Heart left ventricle (tissue), 13 donors: ENCODE measurements at regions not wholly inside any gene's neighbourhood (a gene's known extent, or its start where the extent isn't known, plus 50 kb on each side); places are given as distances from the start of the nearest gene placed in this dataset.

Source experiments
- CTCF ChIP-seq, 12 donors: fragments of 200-600 bp; sonication (generic) in 4 of 12; IDR thresholded peaks; one replicate each; pipeline versions ENCODE4 v1.5.0 to v1.8.0; 2018 to 2022; ENCODE audit warnings: antibody characterized with exemption in 12 of 12, mild to moderate bottlenecking in 5 of 12
- POLR2A ChIP-seq, 2 donors: fragments of 450-650 bp; IDR thresholded peaks; one replicate each; pipeline ENCODE4 v1.6.1; 2017; ENCODE audit warnings: antibody characterized with exemption in 2 of 2, mild to moderate bottlenecking in 2 of 2, moderate library complexity in 2 of 2
- donor health status: ischemic (EF 13 %, LVEDD 7.1; RV severe dilation, severe dysfunction).
- donor health status: DM: no; HTN: yes; CAD: no.
- donor health status: DM: no; HTN: no; CAD: no.
- donor health status: ischemic (EF 25% LVEDD 6.9; RV normal size, moderate dysfunction).
- donor health status: ischemic (EF 25% LVEDD 5.7; RV mildly dilated, moderate dysfunction).
- donor health status: ischemic (EF 35%, LVEDD 5.7; RV mildly dilated, moderate dysfunction).
- donor health status: nonischemic (EF 11% LVEDD 7.7; RV severe dilation, severe dysfunction).
- donor health status: DM: yes; HTN: yes; CAD: no.
- donor health status: PGD.
- donor health status: ischemic (EF 29% LVEDD 5.4; RV normal size, mild dysfunction).
- donor health status: nonischemic (EF 23%, LVEDD 6.1; RV moderate dilation, normal function).

DNA sequence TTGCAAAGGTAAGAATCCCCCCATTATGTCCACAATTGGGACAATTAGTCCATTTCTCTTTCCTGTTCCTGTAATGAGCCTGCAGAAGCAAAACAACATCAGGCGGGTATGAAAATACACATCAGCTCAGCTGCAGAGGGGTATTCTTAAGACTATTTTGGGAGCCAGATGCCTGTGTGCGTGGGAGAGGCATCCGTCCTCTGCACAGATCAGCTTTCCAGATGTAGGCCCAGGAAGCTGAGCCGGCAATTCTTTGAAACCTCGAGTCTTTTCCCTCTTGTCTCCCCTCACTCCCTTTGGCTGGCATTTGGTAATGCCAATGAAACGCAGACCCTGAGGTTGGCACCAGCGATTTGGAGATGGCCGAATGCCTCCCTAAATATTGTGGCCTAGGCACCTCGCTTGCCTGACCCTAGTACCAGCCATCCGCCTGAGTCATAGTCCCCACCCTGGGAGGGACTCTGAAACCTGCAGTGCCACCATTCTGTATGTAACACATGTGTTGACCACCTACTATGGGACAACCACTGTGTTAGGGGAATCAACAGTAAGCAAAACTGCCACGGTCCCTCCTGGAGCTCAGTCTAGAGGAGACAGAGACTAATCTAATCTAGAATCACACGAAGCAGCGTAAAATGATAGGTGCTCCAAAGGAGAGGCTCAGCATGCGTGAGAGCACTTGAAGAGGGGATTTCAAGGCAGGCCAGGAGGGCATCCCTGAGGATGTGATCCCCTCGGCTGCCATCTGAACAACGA is 603.0 kb downstream of the MATN1 start:
- no peak for TF ChIP-seq CTCF (IDR thresholded peaks at IDR 0.05)
- no peak for TF ChIP-seq POLR2A (IDR thresholded peaks at IDR 0.05)
